Upper lobe of left lung (tissue), 4 donors: ENCODE measurements at regions not wholly inside any gene's neighbourhood (a gene's known extent, or its start where the extent isn't known, plus 50 kb on each side); places are given as distances from the start of the nearest gene placed in this dataset.

ENCODE experiments used
- CTCF ChIP-seq, 6 experiments: fragments of 450-650 bp in 4 of 6; fragments of 200-600 bp in 2 of 6; sonication (generic) in 2 of 6; IDR thresholded peaks; one replicate each; pipeline ENCODE4 v1.5.1; 2016 to 2019; ENCODE audit warnings: antibody characterized with exemption in 6 of 6
- EP300 ChIP-seq, 4 donors: sonication (generic); formaldehyde crosslinking; IDR thresholded peaks; one replicate each; pipeline ENCODE4 v1.5.1; 2017; ENCODE audit warnings: antibody characterized with exemption in 4 of 4, control low read depth in 2 of 4
- POLR2A ChIP-seq, 4 donors: fragments of 450-650 bp; IDR thresholded peaks; one replicate each; pipeline ENCODE4 v1.5.1; 2016 to 2017; ENCODE audit warnings: antibody characterized with exemption in 4 of 4, mild to moderate bottlenecking in 2 of 4
- POLR2AphosphoS5 ChIP-seq, 2 donors: sonication (generic); formaldehyde crosslinking; IDR thresholded peaks; one replicate each; pipeline ENCODE4 v1.5.1; 2017; ENCODE audit warnings: antibody characterized with exemption in 2 of 2

GRCh38 chr1:25079048-25079447 lies 149.0 kb upstream of the RUNX3 start:
- TF ChIP-seq CTCF (IDR thresholded peaks at IDR 0.05) (no peak), POLR2A (IDR thresholded peaks at IDR 0.05) (no peak), POLR2AphosphoS5 (IDR thresholded peaks at IDR 0.05) (no peak), EP300 (IDR thresholded peaks at IDR 0.05) (no peak)
